IMR-90 (cell line): ENCODE measurements at regions not wholly inside any gene's neighbourhood (a gene's known extent, or its start where the extent isn't known, plus 50 kb on each side); places are given as distances from the start of the nearest gene placed in this dataset.

Experiments used
- BHLHE40 ChIP-seq: fragments of 150-350 bp; IDR thresholded peaks from 2 replicates; pipeline ENCODE4 v1.6.1; 2016; ENCODE audit warnings: mild to moderate bottlenecking, low read depth, low read length
- CEBPB ChIP-seq: IDR thresholded peaks from 2 replicates; pipeline ENCODE4 v1.6.1; 2012; ENCODE audit warnings: low read depth, low read length, improper control_type of control experiment
- CHD1 ChIP-seq: IDR thresholded peaks from 2 replicates; pipeline ENCODE4 v1.6.1; 2012; ENCODE audit warnings: low read depth, low read length, improper control_type of control experiment
- MXI1 ChIP-seq: IDR thresholded peaks from 2 replicates; pipeline ENCODE4 v1.6.1; 2012; ENCODE audit warnings: low read depth, mild to moderate bottlenecking, low read length, moderate library complexity, borderline replicate concordance
- POLR2A ChIP-seq: IDR thresholded peaks from 2 replicates; pipeline ENCODE4 v1.6.1; 2012; ENCODE audit warnings: mild to moderate bottlenecking, low read depth, low read length
- RAD21 ChIP-seq: IDR thresholded peaks from 2 replicates; pipeline ENCODE4 v1.6.1; 2012; ENCODE audit warnings: low read length, improper control_type of control experiment
- SMC3 ChIP-seq: fragments of 150-350 bp; IDR thresholded peaks from 2 replicates; pipeline ENCODE4 v1.6.1; 2016; ENCODE audit warnings: low read depth, mild to moderate bottlenecking, antibody characterized with exemption, low read length, moderate library complexity
- TF ChIP-seq, protein P1 (sequence below): conservative IDR thresholded peaks from 2 replicates; pipeline ENCODE4 v1.5.1; 2012; ENCODE audit warnings: mild to moderate bottlenecking, low read depth, low read length, improper control_type of control experiment

- TF ChIP-seq, protein P1, sequence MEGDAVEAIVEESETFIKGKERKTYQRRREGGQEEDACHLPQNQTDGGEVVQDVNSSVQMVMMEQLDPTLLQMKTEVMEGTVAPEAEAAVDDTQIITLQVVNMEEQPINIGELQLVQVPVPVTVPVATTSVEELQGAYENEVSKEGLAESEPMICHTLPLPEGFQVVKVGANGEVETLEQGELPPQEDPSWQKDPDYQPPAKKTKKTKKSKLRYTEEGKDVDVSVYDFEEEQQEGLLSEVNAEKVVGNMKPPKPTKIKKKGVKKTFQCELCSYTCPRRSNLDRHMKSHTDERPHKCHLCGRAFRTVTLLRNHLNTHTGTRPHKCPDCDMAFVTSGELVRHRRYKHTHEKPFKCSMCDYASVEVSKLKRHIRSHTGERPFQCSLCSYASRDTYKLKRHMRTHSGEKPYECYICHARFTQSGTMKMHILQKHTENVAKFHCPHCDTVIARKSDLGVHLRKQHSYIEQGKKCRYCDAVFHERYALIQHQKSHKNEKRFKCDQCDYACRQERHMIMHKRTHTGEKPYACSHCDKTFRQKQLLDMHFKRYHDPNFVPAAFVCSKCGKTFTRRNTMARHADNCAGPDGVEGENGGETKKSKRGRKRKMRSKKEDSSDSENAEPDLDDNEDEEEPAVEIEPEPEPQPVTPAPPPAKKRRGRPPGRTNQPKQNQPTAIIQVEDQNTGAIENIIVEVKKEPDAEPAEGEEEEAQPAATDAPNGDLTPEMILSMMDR, result no peak
- TF ChIP-seq MXI1 (no peak), RAD21 (no peak), BHLHE40 (no peak), SMC3 (no peak), POLR2A (no peak), CHD1 (no peak), CEBPB (no peak)
Observed at GRCh38 chr14:39554576-39554975, 122.3 kb upstream of the FBXO33 start.
